GM21619 (cell line): ENCODE measurements at regions not wholly inside any gene's neighbourhood (a gene's known extent, or its start where the extent isn't known, plus 50 kb on each side); places are given as distances from the start of the nearest gene placed in this dataset.

ENCODE experiments used
- ATAC-seq: cut with Tn5 transposase; IDR thresholded peaks from one replicate; pipeline ENCODE4 v1.9.1; 2021; ENCODE audit not compliant: unreplicated experiment

DNA sequence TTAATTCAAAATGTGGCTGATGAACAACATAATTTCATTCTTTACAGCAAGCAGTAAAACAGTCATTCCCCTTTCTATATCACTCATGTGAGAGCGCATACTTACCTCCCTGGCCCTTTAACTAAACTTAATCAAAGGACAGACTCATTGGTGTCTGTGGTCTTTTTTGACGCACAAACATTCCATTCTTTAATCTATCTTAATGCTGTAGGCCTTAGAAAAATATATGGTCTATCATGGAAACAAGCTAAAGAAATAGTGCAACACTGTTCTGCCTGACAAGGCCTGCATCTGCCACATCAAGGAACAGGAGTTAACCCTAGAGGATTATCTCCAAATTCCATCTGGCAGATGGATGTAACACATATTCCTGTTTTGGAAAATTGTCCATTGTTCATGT, 878.1 kb downstream of the NLGN4Y start:
- no peak for ATAC-seq

GRCh38 chrY:15404551-15404950, 880.2 kb downstream of the NLGN4Y start:
- no peak for ATAC-seq

DNA sequence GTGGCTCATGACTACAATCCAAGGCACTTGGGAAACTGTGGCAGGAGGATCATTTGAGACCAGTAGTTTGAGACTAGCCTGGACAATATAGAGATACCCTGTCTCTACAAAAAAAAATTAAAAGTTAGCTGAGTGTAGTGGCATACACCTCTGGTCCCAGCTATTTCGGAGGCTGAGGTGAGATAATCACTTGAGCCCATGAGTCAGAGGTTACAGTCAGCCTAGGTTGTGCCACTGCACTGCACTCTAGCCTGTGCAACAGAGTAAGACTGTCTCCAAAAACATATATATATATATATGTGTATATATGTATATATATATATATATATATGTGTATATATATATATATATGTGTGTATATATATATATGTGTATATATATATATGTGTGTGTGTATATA, 890.8 kb downstream of the NLGN4Y start:
- no peak for ATAC-seq

DNA sequence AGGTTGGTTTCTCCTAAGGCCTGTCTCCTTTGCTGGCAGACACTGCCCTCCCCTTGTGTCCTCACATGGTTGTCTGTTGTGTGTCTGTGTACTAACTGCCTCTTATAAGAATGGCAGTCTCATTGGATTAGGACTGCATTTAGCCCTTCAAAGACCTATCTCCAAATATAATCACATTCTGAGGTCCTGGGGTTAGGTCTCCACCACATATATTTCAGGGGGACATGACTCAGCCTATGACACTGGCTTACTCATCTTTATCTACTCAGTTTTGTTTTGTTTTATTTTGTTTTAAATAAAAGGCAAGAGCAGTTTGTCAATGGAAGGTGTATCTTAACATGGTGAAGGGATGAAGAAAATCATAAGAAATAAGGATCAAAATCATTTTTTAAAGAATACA, 894.3 kb downstream of the NLGN4Y start:
- ATAC-seq = no peak

GRCh38 chrY:15424665-15425132, 900.4 kb downstream of the NLGN4Y start:
- peak; percentile 74 for ATAC-seq

- ATAC-seq = no peak
Observed at GRCh38 chrY:15440021-15440695, 915.8 kb downstream of the NLGN4Y start.

DNA sequence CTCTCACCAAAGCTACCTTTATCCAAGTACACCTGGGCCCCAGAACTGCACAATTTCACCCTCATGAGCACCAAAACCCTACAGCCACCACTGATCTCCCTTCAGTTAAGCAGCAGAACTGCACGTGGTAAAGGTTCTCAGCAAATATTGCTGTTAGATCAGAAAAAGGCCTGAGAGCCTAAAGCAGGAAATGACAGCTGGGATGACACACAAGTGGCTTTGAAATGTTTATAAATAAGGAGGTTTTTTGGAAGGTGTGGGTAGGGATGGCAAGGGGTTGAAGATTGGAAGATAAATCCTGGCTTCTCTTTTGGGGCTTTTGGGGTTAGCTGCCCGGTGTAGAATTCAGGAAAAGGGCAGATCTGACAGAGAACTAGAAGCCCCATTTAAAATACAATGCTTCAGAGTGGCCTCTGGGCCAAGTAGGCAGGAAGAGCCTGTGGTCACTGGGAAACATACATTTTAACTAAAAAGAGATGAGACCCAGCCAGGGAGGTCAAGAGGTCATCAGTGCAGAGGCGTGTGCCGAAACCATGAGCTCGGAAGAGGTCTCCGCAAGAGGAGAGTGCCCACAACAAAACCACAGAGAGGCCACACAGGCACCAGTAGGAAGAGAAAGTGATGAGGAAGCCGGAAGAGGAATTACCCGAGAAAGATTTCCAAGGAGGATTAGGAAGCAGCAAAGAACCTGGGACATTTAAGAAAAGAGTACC, 916.5 kb downstream of the NLGN4Y start:
- no peak for ATAC-seq

- no peak for ATAC-seq
Observed at GRCh38 chrY:15441878-15442277, 917.5 kb downstream of the NLGN4Y start.

DNA sequence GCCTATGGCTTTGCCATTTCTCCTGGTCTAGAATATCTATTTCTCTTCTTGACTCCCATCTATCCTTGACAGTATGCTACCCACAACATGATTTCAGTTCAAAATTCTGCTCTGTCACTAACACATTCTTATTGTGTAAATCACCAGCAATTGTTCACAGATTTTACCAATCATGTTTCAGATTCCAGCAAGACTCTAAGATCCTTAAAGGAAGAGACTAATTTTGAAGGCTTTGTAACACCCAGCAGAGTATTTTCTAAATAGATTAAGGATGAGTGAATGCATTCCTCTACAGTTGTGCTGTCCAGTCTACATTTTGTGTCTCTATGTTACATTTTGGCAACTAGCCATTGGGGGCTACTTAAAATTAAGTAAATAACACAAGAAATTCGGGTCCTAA, 921.5 kb downstream of the NLGN4Y start:
- ATAC-seq = no peak

DNA sequence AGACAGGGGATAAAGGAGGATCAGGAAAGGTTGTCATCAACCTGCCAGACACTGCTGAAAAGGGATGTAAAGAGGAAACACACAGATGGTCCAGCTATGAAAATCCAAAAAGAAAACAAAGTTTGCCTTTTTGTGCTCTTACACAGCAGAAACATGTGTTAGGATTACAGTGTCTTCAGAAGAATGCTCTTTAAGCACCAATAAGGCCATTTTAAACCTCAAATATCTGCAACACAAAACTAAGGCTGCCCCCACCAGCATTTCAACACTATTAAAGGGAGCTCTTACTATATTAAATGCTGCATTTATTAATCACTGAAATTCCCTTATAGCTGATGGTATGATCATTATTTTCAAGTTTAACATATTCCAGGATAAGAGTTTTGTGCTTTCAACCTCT, 922.5 kb downstream of the NLGN4Y start:
- ATAC-seq = no peak

- ATAC-seq = no peak
Observed at GRCh38 chrY:15447959-15448358, 923.6 kb downstream of the NLGN4Y start.

DNA sequence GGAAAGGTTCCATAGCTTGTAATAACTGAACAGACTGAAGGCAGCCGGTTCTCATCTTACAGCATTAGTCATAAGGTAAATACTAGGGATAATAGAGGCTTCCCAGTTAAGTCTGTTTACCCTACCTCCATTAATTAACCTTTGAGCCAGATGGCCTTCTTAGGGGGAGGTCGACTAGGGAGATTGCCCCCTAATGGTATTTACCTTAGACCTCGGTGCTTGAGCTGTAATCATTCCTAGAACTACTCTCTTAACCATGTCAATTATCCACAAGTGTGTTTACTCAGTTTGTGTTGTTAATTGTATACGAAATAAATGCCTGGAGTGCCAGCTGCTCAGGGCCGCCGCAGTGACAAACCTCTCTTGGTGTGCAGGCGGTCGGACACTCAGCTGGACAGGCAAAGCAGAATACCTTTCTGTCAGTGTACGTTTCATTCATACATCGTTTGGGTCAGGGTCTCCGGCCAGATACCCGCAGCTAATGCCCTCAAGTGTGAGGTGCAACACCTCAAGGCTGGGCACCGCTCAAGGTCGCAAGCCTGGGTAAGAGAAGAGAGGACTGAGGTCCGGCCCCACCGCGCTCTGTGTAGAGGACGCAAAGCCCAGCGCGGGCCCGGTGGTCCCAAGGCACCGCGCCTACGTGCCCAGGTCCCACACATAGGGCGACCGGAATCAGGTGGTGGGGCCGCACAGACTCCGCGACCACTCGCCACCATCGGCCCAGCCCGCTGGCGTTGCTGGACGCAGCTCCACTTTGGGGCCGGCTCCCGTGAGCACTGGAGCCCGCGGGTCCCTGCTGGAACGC, 931.0 kb downstream of the NLGN4Y start:
- no peak for ATAC-seq

DNA sequence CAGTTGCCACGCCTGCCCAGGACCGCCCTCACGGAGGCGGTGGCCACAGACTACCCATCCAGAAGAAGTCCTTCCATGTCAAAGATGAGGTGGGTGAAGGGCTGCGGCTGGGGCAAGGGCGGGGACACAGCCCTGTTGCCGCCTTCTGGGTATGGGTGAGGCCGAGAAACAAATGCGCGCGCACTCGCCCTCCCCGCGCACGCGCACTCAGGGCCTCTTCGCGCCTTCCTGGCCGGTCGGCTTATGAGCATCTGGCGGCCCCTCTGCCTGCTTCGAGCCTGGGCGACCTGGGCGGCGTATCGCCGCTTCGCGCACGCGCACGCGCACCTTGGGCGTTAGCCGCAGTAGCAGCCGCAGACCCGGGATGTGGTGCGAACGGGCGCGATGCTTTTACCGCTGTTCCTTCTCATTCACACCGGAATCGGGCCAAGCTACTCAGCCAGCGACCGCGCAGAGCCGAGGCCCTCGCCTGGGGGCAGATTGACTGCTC, 931.7 kb downstream of the NLGN4Y start:
- ATAC-seq = no peak

DNA sequence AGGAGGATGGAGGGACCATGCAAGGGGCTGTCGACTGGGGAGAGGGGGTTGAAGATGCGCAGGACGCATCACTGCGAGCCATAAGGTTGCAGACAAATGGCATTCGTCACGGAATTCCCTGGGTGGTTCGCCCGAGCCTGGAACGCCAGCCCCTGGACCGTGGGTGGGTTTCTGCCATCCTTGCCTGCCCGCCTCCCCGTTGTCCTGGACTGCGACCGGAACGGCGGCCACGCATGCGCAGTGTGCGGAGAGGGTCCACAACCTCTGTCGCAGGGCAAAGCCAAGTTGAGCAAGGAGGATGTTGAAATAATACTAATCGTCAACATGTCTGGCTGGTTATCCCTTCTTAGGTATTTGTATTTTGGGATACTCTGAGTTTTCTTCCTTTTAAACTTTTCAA, 932.2 kb downstream of the NLGN4Y start:
- no peak for ATAC-seq

DNA sequence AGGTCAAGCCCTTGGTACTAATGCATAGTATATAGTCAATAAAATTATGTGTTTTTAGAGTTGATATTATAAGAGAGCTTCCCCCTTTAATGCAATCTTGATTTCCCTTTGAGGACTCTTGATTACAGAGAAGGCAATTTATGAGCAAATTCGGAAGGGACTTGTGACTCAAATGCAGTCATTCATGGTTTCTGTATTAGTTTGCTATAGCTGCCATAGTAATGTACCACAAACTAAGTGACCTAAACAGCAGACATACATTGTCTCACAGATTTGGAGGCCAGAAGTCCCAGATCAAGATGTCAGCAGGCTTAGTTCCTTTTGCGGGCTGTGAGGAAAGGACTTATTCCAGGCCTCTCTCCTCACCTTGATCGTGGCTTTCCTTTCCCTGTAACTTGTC, 933.4 kb downstream of the NLGN4Y start:
- ATAC-seq = no peak

DNA sequence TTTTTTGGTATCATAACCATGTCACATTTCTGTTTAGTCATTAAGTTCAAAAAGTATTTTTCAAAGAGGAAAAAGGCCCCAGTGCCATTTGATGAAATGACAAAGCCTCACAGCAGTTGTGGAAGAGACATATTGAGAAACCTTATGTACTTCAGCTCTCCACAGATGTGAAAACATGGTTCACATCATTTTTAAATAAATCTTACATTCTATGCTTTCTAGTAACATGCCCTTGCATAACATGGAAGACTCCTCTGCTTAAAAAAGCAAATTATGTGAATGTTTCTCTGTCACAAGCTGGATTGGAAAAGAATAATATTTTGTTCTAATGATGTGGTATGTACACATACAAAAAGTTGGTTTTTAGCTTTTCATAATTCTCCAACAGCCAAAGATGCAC, 934.1 kb downstream of the NLGN4Y start:
- no peak for ATAC-seq

DNA sequence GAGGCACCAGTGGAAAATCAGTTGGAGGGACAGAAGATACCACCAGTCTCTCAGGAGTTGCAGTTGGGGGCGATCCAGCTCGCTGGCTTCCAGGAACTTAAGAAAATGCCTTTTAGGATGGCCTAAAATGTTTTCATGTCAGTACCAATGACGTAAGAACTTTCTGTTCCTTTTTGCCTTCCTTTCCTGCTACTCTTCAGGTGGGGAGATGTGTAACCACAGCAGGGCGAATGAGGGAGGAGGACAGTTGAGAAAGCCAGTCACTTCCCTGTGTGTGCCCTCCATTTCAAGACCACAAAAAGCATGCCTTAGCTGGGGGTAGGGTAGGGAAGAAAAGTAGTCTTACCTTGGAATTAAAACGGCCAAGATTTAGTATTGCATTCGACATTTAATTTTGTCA, 941.6 kb downstream of the NLGN4Y start:
- ATAC-seq = no peak

DNA sequence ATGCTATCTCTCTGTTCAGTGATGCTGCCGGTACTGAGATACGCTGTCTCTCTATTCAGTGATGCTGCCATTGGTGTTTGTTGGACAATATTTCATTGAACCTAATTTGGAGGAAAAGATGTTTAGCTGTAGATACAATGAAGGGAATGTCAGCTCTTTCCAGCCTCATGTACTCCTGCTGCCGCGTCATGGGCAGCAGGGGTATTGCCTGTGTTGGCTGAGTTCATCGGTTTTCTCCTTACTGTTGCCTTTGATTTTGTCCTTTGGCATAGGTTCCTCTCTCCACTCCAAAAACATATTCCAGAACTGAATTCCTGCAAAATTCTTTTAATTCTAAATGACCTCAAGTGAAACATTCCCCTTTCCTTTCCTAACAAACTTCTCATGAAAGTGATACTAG, 942.6 kb downstream of the NLGN4Y start:
- ATAC-seq = no peak

- ATAC-seq = no peak
Observed at GRCh38 chrY:15468091-15468490, 943.8 kb downstream of the NLGN4Y start.

- ATAC-seq = no peak
Observed at GRCh38 chrY:15471371-15471770, 947.0 kb downstream of the NLGN4Y start.

- ATAC-seq = no peak
Observed at GRCh38 chrY:15478348-15478963, 954.1 kb downstream of the NLGN4Y start.
